Right lobe of liver (tissue), 6 donors: ENCODE measurements at regions not wholly inside any gene's neighbourhood (a gene's known extent, or its start where the extent isn't known, plus 50 kb on each side); places are given as distances from the start of the nearest gene placed in this dataset.

Experiments used
- ATAC-seq, 4 donors: fragments of 200-7000 bp; cut with Tn5 transposase; one replicate each; pipeline ENCODE4 v1.9.1; 2020; ENCODE audit warnings: mild to moderate bottlenecking in 4 of 4, moderate library complexity in 4 of 4
- DNase-seq, 3 donors: peaks; one replicate each; pipeline ENCODE4 v3.0.0-alpha.2; 2020
- H3K27ac ChIP-seq, 3 donors: fragments of 200-600 bp; one replicate each; pipeline ENCODE4 v1.8.0; 2022
- H3K27me3 ChIP-seq, 2 donors: fragments of 200-600 bp; one replicate each; pipeline ENCODE4 v1.8.0; 2022
- H3K36me3 ChIP-seq, 4 donors: fragments of 200-600 bp; sonication (generic) in 1 of 4; one replicate each; pipeline versions ENCODE4 v1.5.1 to v1.8.0; 2017 to 2022; ENCODE audit warnings: control low read depth in 1 of 4
- H3K4me1 ChIP-seq, 4 donors: fragments of 200-600 bp; sonication (generic) in 1 of 4; one replicate each; pipeline versions ENCODE4 v1.5.1 to v1.8.0; 2017 to 2022; ENCODE audit warnings: control low read depth in 1 of 4
- H3K4me3 ChIP-seq, 3 donors: fragments of 200-600 bp; one replicate each; pipeline ENCODE4 v1.8.0; 2022
- H3K9me3 ChIP-seq, 4 donors: fragments of 200-600 bp; sonication (generic) in 1 of 4; one replicate each; pipeline versions ENCODE4 v1.5.1 to v1.8.0; 2017 to 2022; ENCODE audit warnings: control low read depth in 1 of 4
- CTCF ChIP-seq, 4 donors: fragments of 200-600 bp in 3 of 4; fragments of 450-650 bp in 1 of 4; IDR thresholded peaks; one replicate each; pipeline versions ENCODE4 v1.5.1 to v1.8.0; 2016 to 2022; ENCODE audit warnings: antibody characterized with exemption in 4 of 4, mild to moderate bottlenecking in 2 of 4
- POLR2A ChIP-seq: fragments of 450-650 bp; IDR thresholded peaks from one replicate; pipeline ENCODE4 v1.6.1; 2017; ENCODE audit warnings: antibody characterized with exemption, mild to moderate bottlenecking
- WGBS: methylation state at CpG from one replicate; pipeline ENCODE4 v1.1.6; 2018; ENCODE audit warnings: low coverage, low lambda C conversion rate; ENCODE audit not compliant: insufficient coverage; ENCODE audit errors: missing lambda C conversion rate; 5-methylcytosine and 5-hydroxymethylcytosine counted together
- intact Hi-C, 2 donors: fragments of 100-400 bp; cut with DNase I; formaldehyde crosslinking; loops; one replicate each; pipeline versions ENCODE4 v1.11.2 to v1.14.1; 2022
- donor health status: DM: no; HTN: yes; CAD: no.
- donor health status: DM: no; HTN: no; CAD: no.
- donor health status: DM: no; HTN: no; CAD: no.
- donor health status: DM: no; HTN: yes; CAD: no.
- donor health status: DM: no; HTN: yes; CAD: no.

- ATAC-seq (peak in 1 of 4 donors; percentile 6), DNase-seq (no peak)
- Histone ChIP-seq H3K36me3 (no peaks in the 10 kb centered on the region), H3K27ac (no peak overlapping the region), H3K27me3 (no peaks in the 10 kb centered on the region), H3K4me3 (no peak overlapping the region), H3K4me1 (peaks cover 0 to 14% (median 0%) of the 10 kb centered on the region in 4 donors), H3K9me3 (no peaks in the 10 kb centered on the region)
- WGBS = 95% methylated on average over 3 of the region's 3 CpGs
- intact Hi-C loops = no loop called here
- no peak for TF ChIP-seq CTCF (IDR thresholded peaks at IDR 0.05)
Measured at GRCh38 chr4:128513664-128514484, 226.3 kb upstream of the PGRMC2 start.

- Histone ChIP-seq H3K27ac (no peak overlapping the region), H3K27me3 (no peaks in the 10 kb centered on the region), H3K36me3 (no peaks in the 10 kb centered on the region), H3K4me1 (peaks cover 0 to 9% (median 0%) of the 10 kb centered on the region in 4 donors), H3K4me3 (no peak overlapping the region), H3K9me3 (no peaks in the 10 kb centered on the region)
- no peak for TF ChIP-seq CTCF (IDR thresholded peaks at IDR 0.05)
- no peak for TF ChIP-seq POLR2A
- intact Hi-C loops = no loop called here
- DNase-seq (no peak), ATAC-seq (no peak)
Measured at GRCh38 chr4:128512767-128513322, 225.2 kb upstream of the PGRMC2 start.

DNA sequence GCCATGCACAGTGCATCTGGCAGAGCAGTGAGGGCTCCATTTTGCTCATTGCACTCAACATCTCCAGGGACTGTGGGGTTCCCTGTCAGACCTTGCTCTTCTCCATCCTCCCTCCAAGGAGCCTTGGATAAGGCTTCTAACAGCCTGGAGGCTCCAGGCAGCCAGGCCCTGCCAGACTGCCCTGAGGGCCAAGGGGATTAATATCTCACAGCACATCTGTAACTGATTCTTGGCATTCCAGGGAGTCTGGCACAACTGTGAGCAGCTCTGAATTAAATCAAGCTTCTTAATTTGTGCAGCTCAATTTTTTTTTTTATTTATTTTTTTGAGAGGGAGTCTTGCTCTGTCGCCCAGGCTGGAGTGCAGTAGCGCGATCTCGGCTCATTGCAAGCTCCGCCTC is 224.5 kb upstream of the PGRMC2 start:
- TF ChIP-seq CTCF (IDR thresholded peaks at IDR 0.05) = no peak
- TF ChIP-seq POLR2A = no peak
- Histone ChIP-seq H3K4me3 (no peak overlapping the region), H3K27me3 (no peaks in the 10 kb centered on the region), H3K27ac (no peak overlapping the region), H3K36me3 (no peaks in the 10 kb centered on the region), H3K4me1 (peaks cover 0 to 3% (median 0%) of the 10 kb centered on the region in 4 donors), H3K9me3 (no peaks in the 10 kb centered on the region)
- intact Hi-C loops = no loop called here
- no CpG with 5 or more reads among the region's 5 CpGs for WGBS
- ATAC-seq (no peak), DNase-seq (no peak)

DNA sequence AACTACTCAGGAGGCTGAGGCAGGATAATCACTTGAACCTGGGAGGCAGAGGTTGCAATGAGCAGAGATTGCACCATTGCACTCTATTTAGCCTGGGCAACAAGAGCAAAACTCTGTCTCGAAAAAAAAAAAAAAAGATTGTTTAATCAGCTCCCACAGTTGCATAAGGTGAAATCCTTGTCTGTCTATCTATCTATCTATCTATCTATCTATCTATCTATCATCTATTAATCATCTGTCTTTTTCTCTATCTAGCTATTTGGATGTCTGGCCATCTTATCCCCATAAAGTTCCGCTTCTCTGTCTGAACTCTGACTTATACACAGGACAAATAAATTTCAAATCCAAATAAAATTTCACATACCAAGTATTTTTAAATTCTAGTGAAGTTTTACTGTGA is 223.2 kb upstream of the PGRMC2 start:
- DNase-seq (no peak), ATAC-seq (no peak)
- Histone ChIP-seq H3K4me3 (no peak overlapping the region), H3K9me3 (no peaks in the 10 kb centered on the region), H3K4me1 (no peaks in the 10 kb centered on the region), H3K27ac (no peak overlapping the region), H3K27me3 (no peaks in the 10 kb centered on the region), H3K36me3 (no peaks in the 10 kb centered on the region)
- intact Hi-C loops = no loop called here
- WGBS = 59% methylated on average over 2 of the region's 2 CpGs
- TF ChIP-seq CTCF (IDR thresholded peaks at IDR 0.05) (no peak), POLR2A (no peak)
